ENCODE measurements at regions not wholly inside any gene's neighbourhood (a gene's known extent, or its start where the extent isn't known, plus 50 kb on each side); places are given as distances from the start of the nearest gene placed in this dataset.

- intact Hi-C loops (cut with DNase I), result no loop called here
- H3K4me3 ChIP-seq, result no peak overlapping the region
- H3K36me3 ChIP-seq, result no peaks in the 10 kb centered on the region
- H3K27me3 ChIP-seq, result no peaks in the 10 kb centered on the region
- TF ChIP-seq POLR2A (IDR thresholded peaks at IDR 0.05) (no peak), POLR2AphosphoS5 (IDR thresholded peaks at IDR 0.05; ENCODE audit: insufficient read depth in 1 of 2, low read depth in 1 of 2) (no peak)
- TF ChIP-seq, protein P1, sequence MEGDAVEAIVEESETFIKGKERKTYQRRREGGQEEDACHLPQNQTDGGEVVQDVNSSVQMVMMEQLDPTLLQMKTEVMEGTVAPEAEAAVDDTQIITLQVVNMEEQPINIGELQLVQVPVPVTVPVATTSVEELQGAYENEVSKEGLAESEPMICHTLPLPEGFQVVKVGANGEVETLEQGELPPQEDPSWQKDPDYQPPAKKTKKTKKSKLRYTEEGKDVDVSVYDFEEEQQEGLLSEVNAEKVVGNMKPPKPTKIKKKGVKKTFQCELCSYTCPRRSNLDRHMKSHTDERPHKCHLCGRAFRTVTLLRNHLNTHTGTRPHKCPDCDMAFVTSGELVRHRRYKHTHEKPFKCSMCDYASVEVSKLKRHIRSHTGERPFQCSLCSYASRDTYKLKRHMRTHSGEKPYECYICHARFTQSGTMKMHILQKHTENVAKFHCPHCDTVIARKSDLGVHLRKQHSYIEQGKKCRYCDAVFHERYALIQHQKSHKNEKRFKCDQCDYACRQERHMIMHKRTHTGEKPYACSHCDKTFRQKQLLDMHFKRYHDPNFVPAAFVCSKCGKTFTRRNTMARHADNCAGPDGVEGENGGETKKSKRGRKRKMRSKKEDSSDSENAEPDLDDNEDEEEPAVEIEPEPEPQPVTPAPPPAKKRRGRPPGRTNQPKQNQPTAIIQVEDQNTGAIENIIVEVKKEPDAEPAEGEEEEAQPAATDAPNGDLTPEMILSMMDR (IDR thresholded peaks at IDR 0.05), result no peak
- H3K9me3 ChIP-seq, result no peaks in the 10 kb centered on the region
- H3K27ac ChIP-seq, result no peak overlapping the region
- H3K4me1 ChIP-seq, result no peaks in the 10 kb centered on the region
- DNase-seq (ENCODE audit: extremely low spot score in 2 of 2), result no peak
Measured at GRCh38 chr2:183269956-183270355, 145.7 kb downstream of the NUP35 start.

- H3K9me3 ChIP-seq, result no peaks in the 10 kb centered on the region
- H3K27ac ChIP-seq, result no peak overlapping the region
- no peaks in the 10 kb centered on the region for H3K27me3 ChIP-seq
- H3K4me3 ChIP-seq, result no peak overlapping the region
- no peaks in the 10 kb centered on the region for H3K36me3 ChIP-seq
- TF ChIP-seq, protein P1 (IDR thresholded peaks at IDR 0.05), result no peak
- TF ChIP-seq POLR2AphosphoS5 (IDR thresholded peaks at IDR 0.05; ENCODE audit: insufficient read depth in 1 of 2, low read depth in 1 of 2) (no peak), POLR2A (IDR thresholded peaks at IDR 0.05) (no peak)
- no peak for DNase-seq (ENCODE audit: extremely low spot score in 2 of 2)
- intact Hi-C loops (cut with DNase I), result no loop called here
- H3K4me1 ChIP-seq, result no peaks in the 10 kb centered on the region
Measured at GRCh38 chr2:183283209-183283608, 159.0 kb downstream of the NUP35 start.

- no peaks in the 10 kb centered on the region for H3K4me1 ChIP-seq
- H3K4me3 ChIP-seq, result no peak overlapping the region
- no peak overlapping the region for H3K27ac ChIP-seq
- no peaks in the 10 kb centered on the region for H3K27me3 ChIP-seq
- no peaks in the 10 kb centered on the region for H3K9me3 ChIP-seq
- DNase-seq (ENCODE audit: extremely low spot score in 2 of 2), result no peak
- TF ChIP-seq, protein P1 (IDR thresholded peaks at IDR 0.05), result no peak
- TF ChIP-seq POLR2A (IDR thresholded peaks at IDR 0.05), result no peak
- no peak for TF ChIP-seq POLR2AphosphoS5 (IDR thresholded peaks at IDR 0.05; ENCODE audit: insufficient read depth in 1 of 2, low read depth in 1 of 2)
- H3K36me3 ChIP-seq, result no peaks in the 10 kb centered on the region
- intact Hi-C loops (cut with DNase I), result no loop called here
Measured at GRCh38 chr2:183284606-183285005, 160.4 kb downstream of the NUP35 start.

DNA sequence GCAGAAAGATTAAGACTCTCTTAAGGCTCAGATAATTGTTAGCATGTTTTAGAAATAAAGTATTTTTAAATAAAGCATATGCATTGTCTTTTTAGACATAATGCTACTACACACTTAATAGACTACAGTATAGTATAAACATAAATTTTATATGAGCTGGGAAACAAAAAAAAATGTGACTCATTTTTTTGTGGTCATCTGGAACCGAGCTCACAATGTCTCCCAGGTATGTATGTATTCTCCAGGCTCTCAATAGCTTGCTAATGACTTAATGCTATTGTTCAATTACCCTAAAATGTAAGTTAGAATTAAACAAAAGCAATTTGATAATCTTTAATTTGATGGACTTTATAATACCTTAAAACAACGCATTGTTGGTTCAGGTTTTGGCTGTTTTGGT, 167.2 kb downstream of the NUP35 start:
- DNase-seq (ENCODE audit: extremely low spot score in 2 of 2), result no peak
- no peaks in the 10 kb centered on the region for H3K4me1 ChIP-seq
- H3K27ac ChIP-seq, result no peak overlapping the region
- intact Hi-C loops (cut with DNase I), result no loop called here
- H3K36me3 ChIP-seq, result no peaks in the 10 kb centered on the region
- no peak for TF ChIP-seq POLR2A (IDR thresholded peaks at IDR 0.05)
- TF ChIP-seq, protein P1 (IDR thresholded peaks at IDR 0.05), result no peak
- TF ChIP-seq POLR2AphosphoS5 (IDR thresholded peaks at IDR 0.05; ENCODE audit: insufficient read depth in 1 of 2, low read depth in 1 of 2), result no peak
- H3K27me3 ChIP-seq, result no peaks in the 10 kb centered on the region
- H3K4me3 ChIP-seq, result no peak overlapping the region
- H3K9me3 ChIP-seq, result no peaks in the 10 kb centered on the region

DNA sequence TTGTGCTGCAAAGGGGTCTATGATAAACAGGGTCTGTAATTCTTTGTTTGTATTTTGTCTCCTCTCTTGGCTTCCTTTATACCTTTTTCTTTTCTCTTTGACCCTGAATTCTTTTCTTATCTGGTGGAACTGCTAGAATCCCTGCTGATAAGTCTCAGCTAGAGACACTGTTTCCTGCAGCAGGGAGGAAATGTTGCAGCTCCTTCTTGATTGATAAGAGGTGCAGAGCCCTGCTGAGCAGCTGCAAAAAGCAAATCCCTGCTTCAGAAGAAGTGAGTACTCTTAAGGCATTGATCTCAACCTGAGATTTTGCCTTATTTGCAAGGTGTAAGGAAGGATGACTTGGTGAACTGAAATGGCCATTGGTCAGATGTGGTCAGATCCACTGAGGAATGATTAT, 167.8 kb downstream of the NUP35 start:
- Histone ChIP-seq H3K27me3 (no peaks in the 10 kb centered on the region), H3K4me3 (no peak overlapping the region), H3K36me3 (no peaks in the 10 kb centered on the region), H3K27ac (no peak overlapping the region), H3K4me1 (no peaks in the 10 kb centered on the region), H3K9me3 (no peaks in the 10 kb centered on the region)
- no peak for DNase-seq (ENCODE audit: extremely low spot score in 2 of 2)
- intact Hi-C loops (cut with DNase I), result no loop called here
- TF ChIP-seq, protein P1 (IDR thresholded peaks at IDR 0.05), result no peak
- TF ChIP-seq POLR2AphosphoS5 (IDR thresholded peaks at IDR 0.05; ENCODE audit: insufficient read depth in 1 of 2, low read depth in 1 of 2) (no peak), POLR2A (IDR thresholded peaks at IDR 0.05) (no peak)

Measured in vagina (tissue), 2 donors.